ENCODE measurements at regions not wholly inside any gene's neighbourhood (a gene's known extent, or its start where the extent isn't known, plus 50 kb on each side); places are given as distances from the start of the nearest gene placed in this dataset.

DNA sequence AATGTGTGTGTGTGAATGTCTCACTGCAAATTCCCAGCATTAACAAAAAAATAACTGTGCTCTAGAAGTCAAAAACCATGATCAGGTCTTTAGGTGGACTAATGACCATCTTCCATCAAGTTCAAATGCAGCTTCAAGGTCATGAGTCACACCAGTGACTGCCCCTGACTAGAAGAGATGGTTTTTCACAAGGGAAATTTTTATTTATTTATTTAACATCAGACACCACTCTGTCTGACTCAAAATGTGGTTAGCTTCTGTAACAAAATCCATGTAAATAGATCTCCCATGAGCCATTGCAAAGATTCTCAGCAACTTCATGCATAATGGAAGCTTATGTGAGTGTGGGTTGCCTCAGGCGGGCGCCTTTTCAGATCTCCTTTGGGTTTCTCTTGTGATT lies 219.2 kb downstream of the KIT start:
- no peaks in the 10 kb centered on the region for H3K9me3 ChIP-seq (replicated peaks; ENCODE audit: insufficient read depth, low read length)
- H3K4me2 ChIP-seq (ENCODE audit: low read depth, low read length) = no peak overlapping the region
- H3K79me2 ChIP-seq (ENCODE audit: low read length) = no peaks in the 10 kb centered on the region
- H3K27ac ChIP-seq (ENCODE audit: low read length) = no peak overlapping the region
- H3K9ac ChIP-seq (ENCODE audit: low read length) = no peak overlapping the region
- H3K36me3 ChIP-seq (replicated peaks; ENCODE audit: insufficient read depth, low read length) = no peaks in the 10 kb centered on the region
- H3K9me2 ChIP-seq (replicated peaks; ENCODE audit: insufficient read depth, low read length) = no peaks in the 10 kb centered on the region
- H3K4me3 ChIP-seq (ENCODE audit: low read length) = no peak overlapping the region
- H3K4me1 ChIP-seq (ENCODE audit: low read length) = no peaks in the 10 kb centered on the region
- no peak for TF ChIP-seq EZH2phosphoT487 (IDR thresholded peaks at IDR 0.05; ENCODE audit: low read length)
- TF ChIP-seq EZH2 (optimal IDR thresholded peaks at IDR 0.05; ENCODE audit: low read depth, low read length) = no peak
- TF ChIP-seq, protein P1, sequence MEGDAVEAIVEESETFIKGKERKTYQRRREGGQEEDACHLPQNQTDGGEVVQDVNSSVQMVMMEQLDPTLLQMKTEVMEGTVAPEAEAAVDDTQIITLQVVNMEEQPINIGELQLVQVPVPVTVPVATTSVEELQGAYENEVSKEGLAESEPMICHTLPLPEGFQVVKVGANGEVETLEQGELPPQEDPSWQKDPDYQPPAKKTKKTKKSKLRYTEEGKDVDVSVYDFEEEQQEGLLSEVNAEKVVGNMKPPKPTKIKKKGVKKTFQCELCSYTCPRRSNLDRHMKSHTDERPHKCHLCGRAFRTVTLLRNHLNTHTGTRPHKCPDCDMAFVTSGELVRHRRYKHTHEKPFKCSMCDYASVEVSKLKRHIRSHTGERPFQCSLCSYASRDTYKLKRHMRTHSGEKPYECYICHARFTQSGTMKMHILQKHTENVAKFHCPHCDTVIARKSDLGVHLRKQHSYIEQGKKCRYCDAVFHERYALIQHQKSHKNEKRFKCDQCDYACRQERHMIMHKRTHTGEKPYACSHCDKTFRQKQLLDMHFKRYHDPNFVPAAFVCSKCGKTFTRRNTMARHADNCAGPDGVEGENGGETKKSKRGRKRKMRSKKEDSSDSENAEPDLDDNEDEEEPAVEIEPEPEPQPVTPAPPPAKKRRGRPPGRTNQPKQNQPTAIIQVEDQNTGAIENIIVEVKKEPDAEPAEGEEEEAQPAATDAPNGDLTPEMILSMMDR (IDR thresholded peaks at IDR 0.05; ENCODE audit: low read length) = no peak
- H3K27me3 ChIP-seq (replicated peaks; ENCODE audit: insufficient read depth, low read length) = no peaks in the 10 kb centered on the region
- no peak overlapping the region for H2AFZ ChIP-seq (ENCODE audit: low read length)
- no peak for DNase-seq
- no peaks in the 10 kb centered on the region for H3F3A ChIP-seq (ENCODE audit: insufficient read depth, low read length)
- H4K20me1 ChIP-seq (ENCODE audit: insufficient read depth, low read length) = no peaks in the 10 kb centered on the region

DNA sequence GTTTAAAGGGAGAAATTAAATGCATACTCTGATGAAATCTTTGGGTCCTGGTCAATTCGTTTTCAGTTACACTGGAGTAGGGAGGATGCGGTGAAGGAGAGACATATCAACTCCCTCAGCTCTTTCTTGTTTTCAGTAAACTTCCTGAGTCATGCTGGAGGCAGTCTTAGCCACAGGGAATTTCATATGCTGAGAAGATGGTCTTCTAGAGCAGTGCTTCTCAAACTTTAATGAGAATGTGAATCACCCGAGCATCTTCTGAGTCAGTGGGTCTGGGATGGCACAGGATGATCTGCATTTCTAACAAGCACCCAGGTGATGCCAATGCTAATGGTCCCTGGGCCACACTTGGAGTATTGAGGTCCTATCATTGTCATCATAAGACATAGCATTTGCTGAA lies 214.5 kb downstream of the KIT start:
- Histone ChIP-seq H4K20me1 (ENCODE audit: insufficient read depth, low read length) (no peaks in the 10 kb centered on the region), H3K4me1 (ENCODE audit: low read length) (no peaks in the 10 kb centered on the region), H3K4me2 (ENCODE audit: low read depth, low read length) (no peak overlapping the region), H3K27me3 (replicated peaks; ENCODE audit: insufficient read depth, low read length) (no peaks in the 10 kb centered on the region), H3K79me2 (ENCODE audit: low read length) (no peaks in the 10 kb centered on the region), H3K9me3 (replicated peaks; ENCODE audit: insufficient read depth, low read length) (no peaks in the 10 kb centered on the region), H2AFZ (ENCODE audit: low read length) (no peak overlapping the region), H3K4me3 (ENCODE audit: low read length) (no peak overlapping the region), H3K9ac (ENCODE audit: low read length) (no peak overlapping the region), H3K9me2 (replicated peaks; ENCODE audit: insufficient read depth, low read length) (no peaks in the 10 kb centered on the region), H3F3A (ENCODE audit: insufficient read depth, low read length) (no peaks in the 10 kb centered on the region), H3K27ac (ENCODE audit: low read length) (no peak overlapping the region), H3K36me3 (replicated peaks; ENCODE audit: insufficient read depth, low read length) (no peaks in the 10 kb centered on the region)
- DNase-seq = no peak
- TF ChIP-seq, protein P1 (IDR thresholded peaks at IDR 0.05; ENCODE audit: low read length) = no peak
- TF ChIP-seq EZH2phosphoT487 (IDR thresholded peaks at IDR 0.05; ENCODE audit: low read length) (no peak), EZH2 (optimal IDR thresholded peaks at IDR 0.05; ENCODE audit: low read depth, low read length) (no peak)

DNA sequence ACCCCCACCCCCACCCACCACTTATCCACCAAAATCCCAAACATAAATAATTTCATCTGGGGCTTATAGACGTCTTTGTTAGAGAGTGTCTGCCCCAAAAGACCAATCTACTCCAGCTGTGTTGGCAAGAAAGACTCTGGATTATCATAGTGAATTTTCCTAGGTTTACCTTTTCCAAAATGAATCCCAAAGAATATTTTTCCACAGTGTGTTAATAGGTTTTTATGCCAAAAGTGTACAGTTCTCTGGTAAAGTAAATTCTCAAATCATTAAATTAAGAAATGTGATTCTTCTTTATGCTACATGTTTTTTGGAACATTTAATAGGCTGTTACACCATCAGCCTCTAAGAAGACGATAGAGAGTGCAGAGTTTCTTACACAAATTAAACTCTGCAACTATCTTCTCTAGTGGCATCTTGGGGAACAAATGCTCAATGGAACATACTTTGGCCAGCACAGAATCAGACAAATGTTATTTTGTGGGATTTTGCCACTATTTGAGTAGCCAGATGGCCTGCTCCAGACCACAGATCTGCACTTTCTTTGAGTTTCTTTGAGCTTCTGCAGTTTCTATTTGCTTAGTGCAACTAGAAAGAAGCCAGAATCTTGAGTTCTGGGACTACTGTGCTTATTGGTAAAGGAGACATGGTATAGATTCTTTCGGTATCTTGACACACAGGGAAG lies 206.0 kb downstream of the KIT start:
- H3K9me3 ChIP-seq (replicated peaks; ENCODE audit: insufficient read depth, low read length) = no peaks in the 10 kb centered on the region
- H3F3A ChIP-seq (ENCODE audit: insufficient read depth, low read length) = no peaks in the 10 kb centered on the region
- no peaks in the 10 kb centered on the region for H3K4me1 ChIP-seq (ENCODE audit: low read length)
- H4K20me1 ChIP-seq (ENCODE audit: insufficient read depth, low read length) = no peaks in the 10 kb centered on the region
- H3K4me2 ChIP-seq (ENCODE audit: low read depth, low read length) = no peak overlapping the region
- no peak for DNase-seq
- no peak overlapping the region for H3K27ac ChIP-seq (ENCODE audit: low read length)
- H3K9ac ChIP-seq (ENCODE audit: low read length) = no peak overlapping the region
- H3K27me3 ChIP-seq (replicated peaks; ENCODE audit: insufficient read depth, low read length) = no peaks in the 10 kb centered on the region
- H3K4me3 ChIP-seq (ENCODE audit: low read length) = no peak overlapping the region
- TF ChIP-seq EZH2 (optimal IDR thresholded peaks at IDR 0.05; ENCODE audit: low read depth, low read length) (no peak), EZH2phosphoT487 (IDR thresholded peaks at IDR 0.05; ENCODE audit: low read length) (no peak)
- TF ChIP-seq, protein P1 (IDR thresholded peaks at IDR 0.05; ENCODE audit: low read length) = no peak
- H3K79me2 ChIP-seq (ENCODE audit: low read length) = no peaks in the 10 kb centered on the region
- H3K9me2 ChIP-seq (replicated peaks; ENCODE audit: insufficient read depth, low read length) = no peaks in the 10 kb centered on the region
- no peak overlapping the region for H2AFZ ChIP-seq (ENCODE audit: low read length)
- H3K36me3 ChIP-seq (replicated peaks; ENCODE audit: insufficient read depth, low read length) = no peaks in the 10 kb centered on the region

Measured in MM.1S (cell line).